Lung microvascular endothelial cell (primary cell): ENCODE measurements at regions not wholly inside any gene's neighbourhood (a gene's known extent, or its start where the extent isn't known, plus 50 kb on each side); places are given as distances from the start of the nearest gene placed in this dataset.
"Not testable (repeated sequence)": the region's sequence is repeated elsewhere in the genome, so short reads cannot be mapped to it uniquely, and the experiment has no call there.

Experiments
- DNase-seq, 2 donors: peaks; one replicate each; pipeline versions ENCODE4 v3.0.0 to v3.0.0-alpha.2; 2010; ENCODE audit warnings: low read depth in 2 of 2

GRCh38 chr1:191731608-191732302 is 426.5 kb upstream of the RGS18 start:
- DNase-seq = not testable (repeated sequence)

- no peak for DNase-seq
These were observed 423.9 kb upstream of the RGS18 start for GRCh38 chr1:191734321-191734720.

GRCh38 chr1:191739544-191739943 is 418.7 kb upstream of the RGS18 start:
- DNase-seq = no peak

DNA sequence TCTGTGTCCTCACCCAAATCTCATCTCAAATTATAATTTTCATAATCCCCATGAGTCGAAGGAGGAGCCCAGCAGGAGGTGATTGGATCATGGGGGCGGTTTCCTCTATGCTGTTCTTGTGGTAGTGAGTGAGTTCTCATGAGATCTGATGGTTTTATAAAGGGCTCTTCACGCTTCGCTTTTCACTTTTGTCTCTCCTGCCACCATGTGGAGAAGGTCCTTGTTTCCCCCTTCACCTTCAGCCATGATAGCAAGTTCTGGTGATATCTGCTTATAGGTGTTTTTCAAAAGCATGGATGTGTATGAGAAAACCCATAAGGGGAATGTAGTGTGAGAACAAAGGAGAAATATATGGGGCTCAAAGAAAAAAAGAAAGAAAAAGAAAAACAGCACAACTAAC is 405.9 kb upstream of the RGS18 start:
- DNase-seq = no peak

GRCh38 chr1:191760016-191760415 is 398.2 kb upstream of the RGS18 start:
- no peak for DNase-seq

DNA sequence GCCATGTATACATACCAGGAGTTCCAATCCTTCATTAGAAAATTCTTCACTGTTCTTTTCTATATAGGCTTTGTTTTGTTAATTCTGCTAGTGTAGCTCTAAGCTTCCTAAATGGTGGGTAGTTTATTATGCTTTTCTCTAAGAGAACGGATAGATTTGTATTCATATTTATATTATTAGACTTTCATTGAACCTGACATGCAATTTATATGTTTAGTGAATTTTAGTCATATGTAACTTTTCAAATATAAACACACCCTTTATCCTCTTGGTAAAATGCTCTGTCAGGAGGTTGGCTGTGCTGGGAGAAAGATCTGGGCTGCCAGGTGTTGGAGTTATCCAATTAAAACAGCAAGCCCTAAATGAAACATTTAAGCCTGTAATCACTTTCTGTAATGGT is 369.7 kb upstream of the RGS18 start:
- no peak for DNase-seq

- DNase-seq = no peak
These were observed 360.1 kb upstream of the RGS18 start for GRCh38 chr1:191798178-191798577.

DNA sequence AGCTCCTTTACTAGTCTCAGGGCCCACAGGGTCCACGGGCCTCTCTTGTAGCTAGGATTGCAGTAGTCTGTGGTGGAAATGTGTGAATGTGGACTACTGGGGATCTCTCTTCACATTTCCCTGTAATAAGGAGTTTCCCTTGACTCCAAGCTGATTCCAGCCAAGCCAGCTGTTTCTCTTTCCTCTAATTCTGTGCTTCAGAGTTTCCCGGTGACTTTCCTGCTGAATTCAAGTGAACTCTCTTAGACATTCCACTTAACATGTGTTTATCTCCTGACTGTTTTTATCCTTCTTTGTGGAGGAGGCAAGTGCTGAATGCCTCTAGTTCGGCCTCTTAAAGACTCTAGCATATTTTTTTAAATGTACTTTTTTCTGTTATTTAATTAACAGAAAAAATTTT is 354.0 kb upstream of the RGS18 start:
- no peak for DNase-seq

DNA sequence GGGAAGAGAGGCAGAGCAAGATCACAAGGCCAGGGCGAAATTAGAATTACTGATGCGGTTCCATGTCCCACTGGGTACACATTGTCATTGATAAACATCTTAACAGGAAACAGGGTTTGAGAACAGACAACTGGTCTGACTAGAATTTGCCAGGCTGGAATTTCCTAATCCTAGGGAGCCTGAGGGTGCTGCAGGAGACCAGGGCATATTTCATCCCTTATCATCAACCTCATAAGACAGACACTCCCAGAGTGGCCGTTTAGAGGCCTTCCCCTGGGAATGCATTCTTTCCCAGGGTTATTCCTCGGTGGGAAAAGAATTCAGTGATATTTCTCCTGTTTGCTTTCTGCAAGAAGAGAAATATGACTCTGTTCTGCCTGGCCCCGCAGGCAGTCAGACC is 344.7 kb upstream of the RGS18 start:
- DNase-seq = not testable (repeated sequence)

DNA sequence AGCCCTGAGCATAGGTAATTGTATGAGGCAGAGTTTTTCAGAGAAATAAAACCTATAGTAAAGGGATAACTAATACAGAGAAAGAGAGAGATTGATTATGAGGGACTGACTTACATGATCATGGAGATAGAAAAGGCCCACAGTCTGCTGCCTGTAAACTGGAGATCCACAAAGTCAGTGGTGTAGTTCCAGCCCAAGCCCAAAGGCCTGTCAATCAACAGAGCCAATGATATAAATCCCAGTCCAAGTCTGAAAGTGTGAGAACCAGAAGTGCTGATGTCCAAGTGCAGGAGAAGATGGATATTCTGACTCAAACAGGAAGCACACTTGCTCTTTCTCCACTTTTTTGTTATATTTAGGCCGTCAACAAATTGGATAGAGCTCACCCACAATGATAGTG is 340.1 kb upstream of the RGS18 start:
- DNase-seq = no peak

- DNase-seq = no peak
These were observed 326.7 kb upstream of the RGS18 start for GRCh38 chr1:191831572-191831971.

DNA sequence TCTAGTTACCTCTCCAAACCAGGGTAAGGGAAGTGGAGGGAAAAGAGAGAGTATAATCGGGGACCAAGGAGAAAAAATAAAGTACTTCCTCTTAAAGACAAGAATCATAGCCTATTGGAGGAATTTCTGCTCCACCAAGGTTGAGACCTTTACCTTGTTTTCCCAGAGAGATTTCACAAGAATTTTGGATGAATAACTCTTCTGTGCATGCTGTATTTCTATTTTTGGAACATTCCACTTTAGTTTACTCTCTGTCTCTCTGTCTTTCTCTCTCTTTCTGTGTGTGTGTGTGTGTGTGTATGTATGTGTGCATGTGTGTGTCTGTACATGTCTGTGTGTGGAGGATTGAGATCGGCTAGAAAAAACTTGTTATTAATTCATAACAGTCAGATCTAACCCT is 318.4 kb upstream of the RGS18 start:
- DNase-seq = no peak

- DNase-seq = no peak
These were observed 306.3 kb upstream of the RGS18 start for GRCh38 chr1:191851799-191852595.

DNA sequence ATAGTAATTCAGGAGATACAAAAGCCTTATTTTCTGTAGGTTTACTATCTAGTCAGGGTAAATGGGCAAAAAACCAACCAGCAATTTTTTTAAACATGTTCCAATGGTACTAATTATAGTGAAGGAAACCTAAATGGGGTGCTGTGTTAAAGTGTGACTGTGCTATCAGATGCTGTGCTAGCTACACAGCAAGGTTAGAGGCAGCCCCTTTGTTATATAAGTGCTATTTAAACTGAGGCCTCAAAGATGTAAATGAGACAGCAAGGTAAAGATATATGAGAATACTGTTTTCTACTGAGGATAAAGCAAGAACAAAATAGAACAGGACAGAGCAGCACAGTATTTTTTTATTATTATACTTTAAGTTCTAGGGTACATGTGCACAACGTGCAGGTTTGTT is 305.4 kb upstream of the RGS18 start:
- no peak for DNase-seq

DNA sequence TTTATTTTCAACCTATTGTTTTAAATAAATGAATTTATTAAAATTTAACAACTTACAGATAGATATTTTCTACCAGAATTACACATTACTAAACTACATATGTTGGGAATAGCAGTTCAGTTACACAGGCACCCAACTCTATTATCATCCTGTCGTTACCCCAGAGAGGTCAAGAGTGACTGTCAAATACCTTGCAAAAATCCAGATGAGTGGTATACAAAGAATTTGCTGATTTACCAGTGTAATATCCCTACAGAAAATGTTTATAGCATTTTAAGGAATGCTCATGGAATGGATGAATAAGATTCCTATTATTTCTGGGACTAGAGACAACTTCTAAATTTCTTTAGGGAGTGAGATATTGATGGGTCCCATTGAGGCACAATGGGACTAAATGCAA is 300.7 kb upstream of the RGS18 start:
- DNase-seq = no peak

GRCh38 chr1:191865479-191865878 is 292.8 kb upstream of the RGS18 start:
- DNase-seq = no peak

GRCh38 chr1:191866155-191866554 is 292.1 kb upstream of the RGS18 start:
- DNase-seq = no peak

DNA sequence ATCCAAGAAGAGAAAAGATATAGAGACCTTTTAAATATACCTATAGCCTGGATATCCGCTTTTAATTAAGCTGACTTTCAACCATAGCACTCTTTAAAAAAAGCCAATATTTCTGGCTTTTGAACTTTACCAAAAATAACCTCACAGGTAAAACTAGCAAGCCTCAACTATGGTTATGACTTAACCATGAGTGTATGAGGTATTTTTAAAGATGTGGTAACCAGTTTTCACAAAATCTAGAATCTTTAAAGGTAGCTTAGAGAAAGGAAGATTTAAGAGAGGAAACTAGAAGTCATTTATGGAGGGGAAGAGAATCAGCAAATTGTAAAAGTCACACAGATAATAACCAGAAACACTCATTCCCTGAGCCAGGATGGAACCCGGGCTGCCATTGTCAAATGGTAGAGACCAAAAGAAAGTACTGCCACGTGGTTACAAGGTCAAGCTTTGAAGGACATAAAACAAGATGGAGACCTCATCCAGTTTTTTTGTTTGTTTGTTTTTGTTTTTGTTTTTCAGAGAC is 288.4 kb upstream of the RGS18 start:
- DNase-seq = no peak

DNA sequence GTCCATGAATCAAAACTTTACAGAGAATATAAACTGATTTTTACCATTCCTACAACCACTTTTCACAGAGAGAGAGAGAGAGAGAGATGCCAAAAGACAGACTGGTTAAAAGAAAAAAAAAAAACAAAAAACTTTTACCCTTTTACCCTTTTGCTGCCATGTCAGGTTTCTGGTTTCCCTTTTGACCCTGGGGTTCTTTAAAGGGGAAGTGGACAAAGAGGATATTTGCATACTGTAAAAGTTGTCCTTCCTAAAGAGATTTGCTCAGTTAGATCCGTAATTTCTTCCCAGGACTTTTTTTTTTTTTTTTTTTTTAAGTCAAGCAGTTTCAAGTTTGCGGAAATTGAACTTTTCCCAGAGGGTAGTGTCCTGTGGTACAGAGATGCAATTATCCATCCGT is 287.8 kb upstream of the RGS18 start:
- no peak for DNase-seq

GRCh38 chr1:191875994-191876393 is 282.3 kb upstream of the RGS18 start:
- no peak for DNase-seq

GRCh38 chr1:191876631-191877030 is 281.6 kb upstream of the RGS18 start:
- DNase-seq = no peak

- no peak for DNase-seq
These were observed 275.4 kb upstream of the RGS18 start for GRCh38 chr1:191882870-191883269.

DNA sequence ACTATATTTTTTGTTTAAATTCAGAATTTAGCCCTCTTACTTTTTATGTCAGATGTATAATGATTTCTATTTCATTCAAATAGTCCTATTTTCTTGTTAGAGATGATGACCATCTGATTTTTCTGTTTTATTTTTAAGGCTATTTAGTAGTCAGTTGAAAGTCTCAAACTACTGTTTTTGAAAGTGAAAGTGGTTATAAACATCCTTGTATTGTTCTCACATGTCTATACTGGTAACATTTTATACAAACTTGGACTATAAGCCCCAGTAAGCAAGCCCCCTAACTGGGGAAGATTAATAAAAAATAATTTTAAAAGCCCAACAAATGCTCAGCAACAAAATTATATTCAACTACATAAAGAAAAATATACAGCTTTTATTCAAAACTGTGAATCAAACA is 271.3 kb upstream of the RGS18 start:
- DNase-seq = no peak
